ENCODE measurements at regions not wholly inside any gene's neighbourhood (a gene's known extent, or its start where the extent isn't known, plus 50 kb on each side); places are given as distances from the start of the nearest gene placed in this dataset.

- DNase-seq (ENCODE audit: low read depth in 1 of 2, low spot score in 1 of 2) = no peak
- no peak for TF ChIP-seq JUND (IDR thresholded peaks at IDR 0.05; ENCODE audit: low read depth)
- in situ Hi-C loops (cut with HindIII; ENCODE audit: low pct_unique_long_range_greater_than_20kb, low sequenced_read_pairs) = no loop called here
These were observed 111.0 kb upstream of the RALGAPA2 start for GRCh38 chr20:20823476-20823881.

GRCh38 chr20:20821484-20822260 lies 109.2 kb upstream of the RALGAPA2 start:
- in situ Hi-C loops (cut with HindIII; ENCODE audit: low pct_unique_long_range_greater_than_20kb, low sequenced_read_pairs) = no loop called here
- no peak for TF ChIP-seq JUND (IDR thresholded peaks at IDR 0.05; ENCODE audit: low read depth)
- DNase-seq (ENCODE audit: low read depth in 1 of 2, low spot score in 1 of 2) = no peak

- DNase-seq (ENCODE audit: low read depth in 1 of 2, low spot score in 1 of 2) = no peak
- no peak for TF ChIP-seq JUND (IDR thresholded peaks at IDR 0.05; ENCODE audit: low read depth)
- in situ Hi-C loops (cut with HindIII; ENCODE audit: low pct_unique_long_range_greater_than_20kb, low sequenced_read_pairs) = no loop called here
These were observed 108.5 kb upstream of the RALGAPA2 start for GRCh38 chr20:20820785-20821483.

- no peak for TF ChIP-seq JUND (IDR thresholded peaks at IDR 0.05; ENCODE audit: low read depth)
- peak in 1 of 2 experiments; percentile 74 for DNase-seq (ENCODE audit: low read depth in 1 of 2, low spot score in 1 of 2)
- in situ Hi-C loops (cut with HindIII; ENCODE audit: low pct_unique_long_range_greater_than_20kb, low sequenced_read_pairs) = no loop called here
These were observed 107.7 kb upstream of the RALGAPA2 start for GRCh38 chr20:20820104-20820503.

GRCh38 chr20:20816969-20817755 lies 104.7 kb upstream of the RALGAPA2 start:
- TF ChIP-seq JUND (IDR thresholded peaks at IDR 0.05; ENCODE audit: low read depth) = no peak
- DNase-seq (ENCODE audit: low read depth in 1 of 2, low spot score in 1 of 2) = no peak
- in situ Hi-C loops (cut with HindIII; ENCODE audit: low pct_unique_long_range_greater_than_20kb, low sequenced_read_pairs) = no loop called here

GRCh38 chr20:20815711-20816455 lies 103.4 kb upstream of the RALGAPA2 start:
- peak in 1 of 2 experiments; percentile 75 for DNase-seq (ENCODE audit: low read depth in 1 of 2, low spot score in 1 of 2)
- TF ChIP-seq JUND (IDR thresholded peaks at IDR 0.05; ENCODE audit: low read depth) = no peak
- in situ Hi-C loops (cut with HindIII; ENCODE audit: low pct_unique_long_range_greater_than_20kb, low sequenced_read_pairs) = no loop called here

- in situ Hi-C loops (cut with HindIII; ENCODE audit: low pct_unique_long_range_greater_than_20kb, low sequenced_read_pairs) = no loop called here
- no peak for TF ChIP-seq JUND (IDR thresholded peaks at IDR 0.05; ENCODE audit: low read depth)
- DNase-seq (ENCODE audit: low read depth in 1 of 2, low spot score in 1 of 2) = no peak
These were observed 102.2 kb upstream of the RALGAPA2 start for GRCh38 chr20:20814685-20815084.

GRCh38 chr20:20812136-20812535 lies 99.7 kb upstream of the RALGAPA2 start:
- DNase-seq (ENCODE audit: low read depth in 1 of 2, low spot score in 1 of 2) = no peak
- in situ Hi-C loops (cut with HindIII; ENCODE audit: low pct_unique_long_range_greater_than_20kb, low sequenced_read_pairs) = no loop called here
- no peak for TF ChIP-seq JUND (IDR thresholded peaks at IDR 0.05; ENCODE audit: low read depth)

- in situ Hi-C loops (cut with HindIII; ENCODE audit: low pct_unique_long_range_greater_than_20kb, low sequenced_read_pairs) = no loop called here
- no peak for TF ChIP-seq JUND (IDR thresholded peaks at IDR 0.05; ENCODE audit: low read depth)
- no peak for DNase-seq (ENCODE audit: low read depth in 1 of 2, low spot score in 1 of 2)
These were observed 95.6 kb upstream of the RALGAPA2 start for GRCh38 chr20:20808016-20808415.

GRCh38 chr20:20806121-20807095 lies 94.0 kb upstream of the RALGAPA2 start:
- TF ChIP-seq JUND (IDR thresholded peaks at IDR 0.05; ENCODE audit: low read depth) = no peak
- in situ Hi-C loops (cut with HindIII; ENCODE audit: low pct_unique_long_range_greater_than_20kb, low sequenced_read_pairs) = no loop called here
- DNase-seq (ENCODE audit: low read depth in 1 of 2, low spot score in 1 of 2) = no peak

GRCh38 chr20:20803011-20803410 lies 90.6 kb upstream of the RALGAPA2 start:
- no peak for TF ChIP-seq JUND (IDR thresholded peaks at IDR 0.05; ENCODE audit: low read depth)
- DNase-seq (ENCODE audit: low read depth in 1 of 2, low spot score in 1 of 2) = no peak
- in situ Hi-C loops (cut with HindIII; ENCODE audit: low pct_unique_long_range_greater_than_20kb, low sequenced_read_pairs) = no loop called here

Measured in T47D (cell line).